Activated T-helper 17 cell treated with anti-CD3 and anti-CD28 coated beads, Interleukin-2, amount 50 U/mL, for 72 hours (primary cell): ENCODE measurements at regions not wholly inside any gene's neighbourhood (a gene's known extent, or its start where the extent isn't known, plus 50 kb on each side); places are given as distances from the start of the nearest gene placed in this dataset.

Experiments
- ATAC-seq: fragments of 150-1000 bp; cut with Tn5 transposase; replicated peaks from 2 replicates; pipeline ENCODE4 v1.10.0; 2021; ENCODE audit warnings: mild to moderate bottlenecking, moderate library complexity
- H3K27ac Mint-ChIP-seq: one replicate; pipeline ENCODE4 v1.8.0; 2022; ENCODE audit warnings: mixed read lengths
- H3K27me3 Mint-ChIP-seq: one replicate; pipeline ENCODE4 v1.8.0; 2022; ENCODE audit warnings: mixed read lengths
- H3K36me3 Mint-ChIP-seq: one replicate; pipeline ENCODE4 v1.8.0; 2022; ENCODE audit warnings: low read depth, mild to moderate bottlenecking, mixed read lengths
- H3K4me1 Mint-ChIP-seq: one replicate; pipeline ENCODE4 v1.8.0; 2022; ENCODE audit warnings: mixed read lengths
- H3K4me3 Mint-ChIP-seq: one replicate; pipeline ENCODE4 v1.8.0; 2022; ENCODE audit warnings: mild to moderate bottlenecking, mixed read lengths
- H3K9me3 Mint-ChIP-seq: one replicate; pipeline ENCODE4 v1.8.0; 2022; ENCODE audit warnings: mixed read lengths

DNA sequence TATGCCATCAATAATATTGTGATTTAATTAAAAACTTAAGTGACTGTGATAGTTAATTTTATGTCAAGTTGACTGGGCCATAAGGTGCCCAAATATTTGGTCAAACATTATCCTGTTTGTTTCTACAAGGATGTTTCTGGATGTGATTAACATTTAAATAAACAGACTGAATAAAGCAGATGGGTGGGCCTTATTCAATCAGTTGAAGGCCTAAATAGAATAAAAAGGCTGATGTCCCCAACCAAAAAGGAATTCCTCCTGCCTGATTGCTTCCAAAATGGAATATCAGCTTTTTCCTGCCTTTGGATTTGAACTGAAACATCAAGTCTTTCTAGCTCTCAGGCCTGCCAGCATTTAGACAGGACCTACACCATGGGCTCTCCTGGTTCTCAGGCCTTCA is 961.7 kb downstream of the NTRK3 start:
- no peak for ATAC-seq
- H3K4me3 Mint-ChIP-seq, result no peak overlapping the region
- peaks cover 3% of the 10 kb centered on the region for H3K27me3 Mint-ChIP-seq
- no peak overlapping the region for H3K27ac Mint-ChIP-seq
- no peaks in the 10 kb centered on the region for H3K9me3 Mint-ChIP-seq
- H3K4me1 Mint-ChIP-seq, result no peaks in the 10 kb centered on the region
- H3K36me3 Mint-ChIP-seq, result no peaks in the 10 kb centered on the region

DNA sequence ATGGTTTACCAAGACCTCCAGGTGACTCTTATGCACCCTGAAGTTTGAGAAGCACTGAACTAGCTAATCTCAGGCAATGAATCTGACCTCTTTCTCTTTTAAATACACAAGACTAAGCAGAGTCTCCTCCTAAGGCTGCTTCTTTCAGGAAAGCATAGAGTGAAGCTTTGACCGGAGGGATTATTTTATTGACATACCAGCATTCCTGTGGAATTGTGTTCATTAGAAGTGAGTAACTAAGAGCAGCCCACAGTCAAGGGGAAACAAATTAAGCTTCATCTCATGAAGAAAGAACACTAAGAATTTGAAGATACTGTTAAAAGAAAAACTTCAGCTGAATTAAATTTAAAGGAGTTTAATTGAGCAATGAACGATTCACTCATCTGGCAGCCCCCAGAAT is 963.5 kb downstream of the NTRK3 start:
- Mint-ChIP-seq H3K27me3 (peaks cover 3% of the 10 kb centered on the region), H3K36me3 (no peaks in the 10 kb centered on the region), H3K4me3 (no peak overlapping the region), H3K4me1 (no peaks in the 10 kb centered on the region), H3K9me3 (no peaks in the 10 kb centered on the region), H3K27ac (no peak overlapping the region)
- ATAC-seq, result no peak

- no peak overlapping the region for H3K27ac Mint-ChIP-seq
These were observed 969.4 kb downstream of the NTRK3 start for GRCh38 chr15:87287156-87287555.

DNA sequence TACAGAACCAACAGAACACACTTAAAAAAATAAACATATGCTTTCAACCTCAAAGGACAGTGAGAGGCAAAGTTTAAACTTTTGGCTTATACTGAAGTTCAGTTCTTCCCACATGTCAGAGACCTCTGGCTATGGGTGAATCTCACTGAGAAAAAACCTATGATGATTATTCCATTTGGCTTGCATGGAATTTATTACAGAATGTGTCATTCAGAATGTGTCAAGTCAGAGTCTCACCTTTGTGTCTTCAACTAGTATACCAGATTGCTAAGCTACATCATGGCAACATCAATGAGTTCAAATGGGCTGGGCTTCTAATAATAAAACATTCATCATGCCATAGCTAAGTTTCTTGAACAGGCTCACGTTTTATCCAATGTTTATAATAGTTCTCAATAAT is 987.0 kb downstream of the NTRK3 start:
- Mint-ChIP-seq H3K27ac (no peak overlapping the region), H3K4me1 (no peaks in the 10 kb centered on the region), H3K4me3 (no peak overlapping the region), H3K27me3 (peaks cover 6% of the 10 kb centered on the region), H3K36me3 (no peaks in the 10 kb centered on the region), H3K9me3 (peaks cover 4% of the 10 kb centered on the region)
- no peak for ATAC-seq

More at GRCh38 chr15:87287156-87287555, 969.4 kb downstream of the NTRK3 start:
- Mint-ChIP-seq H3K27me3 (peaks cover 9% of the 10 kb centered on the region), H3K9me3 (no peaks in the 10 kb centered on the region), H3K4me3 (no peak overlapping the region), H3K4me1 (no peaks in the 10 kb centered on the region), H3K36me3 (no peaks in the 10 kb centered on the region)
- no peak for ATAC-seq

- Mint-ChIP-seq H3K27ac (no peak overlapping the region), H3K4me1 (no peaks in the 10 kb centered on the region), H3K4me3 (no peak overlapping the region), H3K36me3 (no peaks in the 10 kb centered on the region), H3K27me3 (peaks cover 8% of the 10 kb centered on the region), H3K9me3 (peaks cover 4% of the 10 kb centered on the region)
- ATAC-seq, result no peak
These were observed 987.9 kb downstream of the NTRK3 start for GRCh38 chr15:87268675-87269074.

DNA sequence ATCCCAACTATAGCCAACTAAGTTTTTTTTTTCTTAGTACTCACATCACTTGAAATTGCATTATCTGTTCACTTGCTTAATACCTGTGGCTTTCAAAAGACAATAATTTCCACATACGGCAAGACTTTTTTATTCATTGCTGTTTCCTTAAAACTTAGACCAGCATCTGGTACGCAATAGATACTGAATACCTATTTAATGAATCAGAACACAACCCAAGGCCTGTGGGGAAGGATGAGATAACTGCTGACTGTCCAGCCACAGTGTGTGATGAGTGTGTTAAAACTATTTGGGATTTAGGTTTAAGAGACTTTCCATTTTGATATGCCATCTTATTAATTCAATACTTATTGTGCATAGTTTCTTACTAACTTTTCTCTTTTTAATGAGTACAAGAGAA is 988.7 kb downstream of the NTRK3 start:
- Mint-ChIP-seq H3K27me3 (peaks cover 11% of the 10 kb centered on the region), H3K4me3 (no peak overlapping the region), H3K9me3 (peaks cover 1% of the 10 kb centered on the region), H3K36me3 (no peaks in the 10 kb centered on the region), H3K27ac (no peak overlapping the region), H3K4me1 (no peaks in the 10 kb centered on the region)
- no peak for ATAC-seq

- Mint-ChIP-seq H3K9me3 (peaks cover 5% of the 10 kb centered on the region), H3K4me1 (no peaks in the 10 kb centered on the region), H3K36me3 (no peaks in the 10 kb centered on the region), H3K27me3 (peaks cover 15% of the 10 kb centered on the region), H3K27ac (no peak overlapping the region), H3K4me3 (no peak overlapping the region)
- ATAC-seq, result no peak
These were observed 992.7 kb downstream of the NTRK3 start for GRCh38 chr15:87263871-87264270.

DNA sequence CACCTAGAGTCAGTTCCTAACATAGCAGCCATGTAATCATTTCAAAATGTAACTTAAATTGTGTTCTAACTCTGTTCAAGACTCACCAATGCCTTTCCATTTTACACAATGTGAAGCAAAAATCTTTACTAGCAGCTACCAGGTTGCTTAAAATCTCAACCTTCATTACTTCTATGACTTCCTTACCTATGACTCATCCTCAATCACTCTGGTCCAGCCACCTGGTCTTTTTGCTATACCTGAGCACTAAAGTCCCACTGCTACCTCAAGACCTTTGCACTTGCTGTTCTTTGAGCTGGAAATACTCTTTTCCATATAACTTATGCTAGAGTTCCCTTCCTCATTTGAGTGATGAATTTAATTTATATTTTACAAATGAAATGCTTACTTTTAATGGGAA is 993.2 kb downstream of the NTRK3 start:
- H3K4me1 Mint-ChIP-seq, result no peaks in the 10 kb centered on the region
- no peak overlapping the region for H3K4me3 Mint-ChIP-seq
- H3K27me3 Mint-ChIP-seq, result peaks cover 15% of the 10 kb centered on the region
- no peak overlapping the region for H3K27ac Mint-ChIP-seq
- no peaks in the 10 kb centered on the region for H3K36me3 Mint-ChIP-seq
- H3K9me3 Mint-ChIP-seq, result peaks cover 5% of the 10 kb centered on the region
- no peak for ATAC-seq

DNA sequence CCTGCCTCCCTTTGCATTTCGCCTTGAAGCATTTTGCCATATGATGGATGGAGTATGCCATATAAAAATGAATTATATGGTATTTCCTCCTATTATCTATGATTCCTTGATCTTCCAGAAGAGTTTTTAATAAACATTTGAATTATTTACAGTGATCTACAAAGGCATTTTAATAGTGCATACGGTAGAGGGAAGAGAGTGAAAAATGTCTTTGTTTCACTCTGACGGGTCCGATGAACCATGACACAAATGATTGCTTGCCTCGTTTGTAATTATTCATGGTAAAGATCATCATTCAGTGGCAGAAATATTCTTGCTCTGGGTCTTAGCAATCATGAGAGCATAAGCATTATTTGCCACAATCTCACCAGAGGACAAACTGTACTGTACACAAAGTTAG is 1010.9 kb downstream of the NTRK3 start:
- no peak for ATAC-seq
- H3K4me1 Mint-ChIP-seq, result no peaks in the 10 kb centered on the region
- no peaks in the 10 kb centered on the region for H3K36me3 Mint-ChIP-seq
- no peak overlapping the region for H3K27ac Mint-ChIP-seq
- no peaks in the 10 kb centered on the region for H3K9me3 Mint-ChIP-seq
- H3K27me3 Mint-ChIP-seq, result peaks cover 6% of the 10 kb centered on the region
- no peak overlapping the region for H3K4me3 Mint-ChIP-seq

- no peak overlapping the region for H3K4me3 Mint-ChIP-seq
- H3K27ac Mint-ChIP-seq, result no peak overlapping the region
- no peaks in the 10 kb centered on the region for H3K36me3 Mint-ChIP-seq
- no peaks in the 10 kb centered on the region for H3K4me1 Mint-ChIP-seq
- ATAC-seq, result no peak
- no peaks in the 10 kb centered on the region for H3K9me3 Mint-ChIP-seq
- peaks cover 6% of the 10 kb centered on the region for H3K27me3 Mint-ChIP-seq
These were observed 1013.1 kb downstream of the NTRK3 start for GRCh38 chr15:87243474-87243873.

GRCh38 chr15:87239582-87240230 is 1016.8 kb downstream of the NTRK3 start:
- Mint-ChIP-seq H3K4me3 (no peak overlapping the region), H3K27ac (no peak overlapping the region), H3K27me3 (peaks cover 4% of the 10 kb centered on the region), H3K9me3 (peaks cover 4% of the 10 kb centered on the region), H3K4me1 (no peaks in the 10 kb centered on the region), H3K36me3 (no peaks in the 10 kb centered on the region)
- ATAC-seq, result no peak

DNA sequence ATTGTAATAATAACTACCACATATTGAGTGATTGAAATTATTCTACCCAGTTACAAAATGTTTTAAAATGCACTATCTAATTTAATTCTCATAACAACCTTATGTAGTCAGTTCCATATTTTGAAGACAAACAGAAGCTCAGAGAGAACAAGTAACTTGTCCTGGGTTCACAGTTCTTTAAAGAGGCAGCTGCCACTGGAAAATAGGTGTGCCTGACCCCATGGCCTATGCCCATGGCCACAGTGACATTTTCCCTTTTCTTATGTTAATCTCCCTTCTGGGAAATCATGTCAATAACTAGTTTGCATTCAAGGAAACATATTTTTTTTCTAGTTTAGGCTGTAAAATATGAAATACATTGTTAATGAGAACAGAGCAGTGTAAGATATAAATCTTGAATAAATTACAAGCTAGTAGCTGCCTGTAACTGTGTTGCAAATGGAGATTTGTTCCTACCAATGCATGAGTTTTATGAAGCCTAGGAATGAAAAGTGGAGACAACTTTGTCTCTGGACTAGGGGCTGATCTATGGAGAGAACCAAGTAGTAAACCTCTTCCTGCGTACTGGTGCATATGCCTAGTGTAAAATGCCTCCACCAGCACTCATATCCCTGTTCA is 1018.0 kb downstream of the NTRK3 start:
- no peaks in the 10 kb centered on the region for H3K4me1 Mint-ChIP-seq
- H3K4me3 Mint-ChIP-seq, result no peak overlapping the region
- H3K27me3 Mint-ChIP-seq, result peaks cover 13% of the 10 kb centered on the region
- H3K9me3 Mint-ChIP-seq, result peaks cover 7% of the 10 kb centered on the region
- H3K36me3 Mint-ChIP-seq, result no peaks in the 10 kb centered on the region
- no peak for ATAC-seq
- no peak overlapping the region for H3K27ac Mint-ChIP-seq

- no peaks in the 10 kb centered on the region for H3K4me1 Mint-ChIP-seq
- no peaks in the 10 kb centered on the region for H3K27me3 Mint-ChIP-seq
- ATAC-seq, result no peak
- no peaks in the 10 kb centered on the region for H3K36me3 Mint-ChIP-seq
- no peak overlapping the region for H3K27ac Mint-ChIP-seq
- H3K4me3 Mint-ChIP-seq, result no peak overlapping the region
- no peaks in the 10 kb centered on the region for H3K9me3 Mint-ChIP-seq
These were observed 1028.1 kb downstream of the NTRK3 start for GRCh38 chr15:87228460-87228859.

DNA sequence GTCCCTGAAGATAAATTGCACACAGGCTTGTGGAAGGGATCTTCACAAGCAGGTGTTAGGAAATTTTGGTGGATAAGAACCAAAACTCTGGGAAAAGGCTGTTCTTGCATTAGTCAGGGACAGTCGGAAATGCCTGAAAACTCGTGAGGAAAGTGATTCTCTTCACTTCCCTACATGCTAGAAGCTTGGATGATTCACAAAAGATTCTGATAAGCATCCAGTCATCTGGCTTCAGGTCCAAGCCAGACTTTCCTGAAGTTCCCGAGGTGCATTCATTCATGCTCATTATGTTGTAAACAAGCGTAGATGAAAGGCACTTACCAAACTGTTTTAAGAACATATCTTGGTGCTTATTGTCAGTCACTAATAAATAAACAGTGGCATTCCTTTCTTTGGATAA is 1028.7 kb downstream of the NTRK3 start:
- H3K4me1 Mint-ChIP-seq, result no peaks in the 10 kb centered on the region
- no peaks in the 10 kb centered on the region for H3K9me3 Mint-ChIP-seq
- ATAC-seq, result no peak
- no peak overlapping the region for H3K4me3 Mint-ChIP-seq
- no peak overlapping the region for H3K27ac Mint-ChIP-seq
- H3K36me3 Mint-ChIP-seq, result no peaks in the 10 kb centered on the region
- H3K27me3 Mint-ChIP-seq, result no peaks in the 10 kb centered on the region

DNA sequence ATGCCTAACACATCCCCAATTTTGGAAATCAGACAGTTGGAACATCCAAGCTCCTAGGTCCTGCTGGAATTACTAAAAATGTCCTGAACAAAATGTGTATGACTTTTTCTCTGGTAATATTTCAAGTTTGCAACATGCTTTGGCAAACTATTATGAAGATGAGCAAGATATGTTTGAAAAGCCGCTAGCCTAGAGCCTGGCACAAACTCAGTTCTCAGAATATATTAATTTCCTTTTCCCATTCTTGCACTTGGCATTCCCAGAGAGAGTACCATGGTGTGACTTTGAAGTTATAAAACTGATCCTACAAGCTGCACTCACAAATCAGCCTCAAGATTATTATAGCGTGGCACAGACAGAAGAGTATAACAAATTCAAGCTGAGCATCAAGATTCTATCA is 1031.1 kb downstream of the NTRK3 start:
- H3K4me1 Mint-ChIP-seq, result peaks cover 3% of the 10 kb centered on the region

More for the DNA sequence above, 1031.1 kb downstream of the NTRK3 start:
- peaks cover 5% of the 10 kb centered on the region for H3K27me3 Mint-ChIP-seq
- H3K27ac Mint-ChIP-seq, result no peak overlapping the region
- H3K4me3 Mint-ChIP-seq, result no peak overlapping the region
- ATAC-seq, result no peak
- no peaks in the 10 kb centered on the region for H3K36me3 Mint-ChIP-seq
- peaks cover 9% of the 10 kb centered on the region for H3K9me3 Mint-ChIP-seq
